HG03060 (cell line): ENCODE measurements at regions not wholly inside any gene's neighbourhood (a gene's known extent, or its start where the extent isn't known, plus 50 kb on each side); places are given as distances from the start of the nearest gene placed in this dataset.
"Not testable (repeated sequence)": the region's sequence is repeated elsewhere in the genome, so short reads cannot be mapped to it uniquely, and the experiment has no call there.

Source experiments
- ATAC-seq: cut with Tn5 transposase; IDR thresholded peaks from one replicate; pipeline ENCODE4 v1.9.1; 2021; ENCODE audit warnings: low read depth, moderate number of reproducible peaks; ENCODE audit not compliant: unreplicated experiment

GRCh38 chr11:112310848-112311247 lies 50.2 kb upstream of the PLET1 start:
- ATAC-seq: no peak

DNA sequence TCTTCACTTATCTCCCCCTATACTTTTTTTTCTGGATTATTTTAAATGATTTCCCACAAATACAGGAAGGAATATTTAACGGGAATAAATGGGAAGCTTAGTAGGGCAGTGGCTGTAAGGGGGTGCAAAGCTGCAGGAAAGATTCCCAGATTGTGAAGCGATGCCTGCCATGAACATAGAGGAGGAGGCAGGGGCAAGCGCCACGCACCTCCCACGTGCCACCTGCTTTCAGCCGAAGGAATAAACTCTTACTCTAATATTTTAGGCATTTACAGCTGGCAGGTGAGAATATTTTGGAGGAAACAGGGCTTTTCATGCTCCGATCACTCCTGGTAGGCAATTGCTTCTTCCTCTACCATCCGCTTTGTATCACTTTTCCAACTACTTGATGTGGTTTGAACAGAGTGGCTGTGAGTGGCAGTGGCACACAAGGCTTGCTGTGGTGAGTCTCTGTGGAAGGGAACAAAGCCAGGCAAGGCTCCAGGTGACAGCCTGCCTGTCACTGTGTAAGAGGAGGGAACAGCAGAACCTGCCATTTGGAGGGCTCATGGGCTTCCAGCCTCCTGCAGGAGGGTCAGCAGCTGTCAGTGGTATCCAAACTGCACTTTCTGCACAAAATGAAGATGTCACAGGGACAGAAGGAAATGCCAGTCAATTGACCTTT lies 54.5 kb upstream of the PLET1 start:
- ATAC-seq: no peak

DNA sequence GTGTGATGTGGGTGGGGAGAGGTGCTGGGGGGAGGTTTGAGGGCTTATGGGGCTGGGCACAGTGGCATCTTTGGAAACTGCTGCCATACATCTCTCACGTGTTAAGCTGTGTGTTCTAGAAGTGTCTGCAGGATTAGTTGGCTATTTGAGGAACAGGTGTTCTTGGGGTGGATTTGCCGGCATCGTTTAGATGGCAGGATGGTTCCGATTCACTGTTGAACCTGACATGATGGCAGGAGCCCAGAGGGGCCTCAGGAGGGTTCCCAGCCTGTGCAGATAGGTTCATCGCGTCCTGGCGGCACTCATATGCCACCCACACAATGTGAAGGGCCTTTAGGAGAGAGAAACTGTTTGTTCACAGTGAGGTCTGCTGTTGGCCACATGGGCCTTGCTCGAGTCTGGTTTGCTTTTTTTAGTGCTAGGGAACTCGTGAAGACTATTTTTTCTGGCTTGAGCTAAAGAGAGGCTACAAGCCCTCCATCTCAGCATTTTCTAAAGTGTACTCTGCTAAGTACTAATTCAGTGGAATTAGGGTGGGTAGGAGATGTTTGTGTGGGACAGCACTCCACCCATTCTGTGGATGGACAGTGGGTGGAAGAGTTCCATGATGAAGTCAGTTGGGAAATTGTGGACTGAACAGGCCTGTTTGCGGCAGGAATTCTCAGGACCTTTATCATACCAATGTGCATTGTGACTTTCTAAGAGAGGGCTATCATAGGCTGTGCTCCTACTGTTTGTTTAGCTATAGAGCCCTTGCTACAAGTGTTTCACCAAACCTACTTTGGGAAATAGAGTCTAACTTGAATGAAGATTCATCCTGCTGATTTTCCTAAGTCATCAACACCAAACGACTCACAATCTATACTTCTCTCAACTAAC lies 55.4 kb upstream of the PLET1 start:
- no peak for ATAC-seq

- ATAC-seq: no peak
Observed at GRCh38 chr11:112316971-112317370, 56.3 kb upstream of the PLET1 start.

GRCh38 chr11:112318184-112318591 lies 57.5 kb upstream of the PLET1 start:
- no peak for ATAC-seq

GRCh38 chr11:112318661-112319060 lies 58.0 kb upstream of the PLET1 start:
- ATAC-seq: no peak

DNA sequence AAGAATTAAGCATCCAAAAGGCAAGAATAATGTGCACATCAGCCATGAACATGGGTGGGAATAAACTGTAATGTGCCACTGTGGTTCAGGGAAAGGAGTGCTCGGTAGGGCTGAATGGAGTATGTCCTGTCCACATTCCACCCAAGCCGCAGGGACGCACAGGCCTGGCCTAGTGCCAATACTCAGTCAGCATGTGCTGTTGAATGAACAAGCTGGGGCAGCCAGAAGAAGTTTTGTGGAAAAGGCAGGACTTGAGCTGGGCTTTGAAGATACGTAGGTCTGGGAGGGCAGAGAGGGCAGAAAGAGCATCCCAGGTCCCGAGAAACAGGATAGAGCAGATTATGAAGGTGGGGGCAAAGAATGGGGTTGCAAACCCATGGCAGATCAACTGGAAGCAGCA lies 60.0 kb upstream of the PLET1 start:
- ATAC-seq: no peak

- no peak for ATAC-seq
Observed at GRCh38 chr11:112321501-112322172, 61.0 kb upstream of the PLET1 start.

DNA sequence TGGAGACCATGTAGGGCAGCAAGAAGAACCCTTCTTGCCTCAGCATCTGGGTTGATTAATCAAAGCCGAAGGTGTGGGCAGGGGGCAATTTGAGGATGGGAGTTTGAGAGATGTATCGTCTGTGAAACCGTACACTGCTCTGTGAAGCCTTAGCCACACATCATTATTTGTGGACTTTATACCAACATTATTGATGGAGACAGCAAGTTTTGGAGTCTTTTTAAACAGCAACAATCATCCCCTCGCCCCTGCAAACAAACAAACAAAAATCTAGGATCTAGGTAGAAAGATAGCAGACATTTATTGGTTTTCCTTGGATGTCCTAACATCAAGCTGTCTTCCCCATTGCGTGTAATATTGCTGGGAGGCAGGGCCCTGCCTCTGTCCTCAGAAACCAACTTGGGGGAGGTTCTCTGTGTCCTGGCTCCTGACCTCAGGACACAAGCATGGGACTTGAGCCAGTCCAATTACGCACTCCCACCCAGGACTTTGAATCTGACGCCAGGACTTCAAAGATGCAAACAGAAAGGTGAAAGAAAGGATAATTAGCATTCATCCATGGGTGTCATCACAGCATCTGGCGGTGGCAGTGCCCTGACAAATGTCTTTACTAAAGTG lies 61.6 kb upstream of the PLET1 start:
- no peak for ATAC-seq

- no peak for ATAC-seq
Observed at GRCh38 chr11:112334381-112334780, 73.7 kb upstream of the PLET1 start.

- ATAC-seq: no peak
Observed at GRCh38 chr11:112336356-112336886, 75.8 kb upstream of the PLET1 start.

- ATAC-seq: no peak
Observed at GRCh38 chr11:112339566-112339965, 78.9 kb upstream of the PLET1 start.

GRCh38 chr11:112343368-112344039 lies 82.8 kb upstream of the PLET1 start:
- no peak for ATAC-seq

DNA sequence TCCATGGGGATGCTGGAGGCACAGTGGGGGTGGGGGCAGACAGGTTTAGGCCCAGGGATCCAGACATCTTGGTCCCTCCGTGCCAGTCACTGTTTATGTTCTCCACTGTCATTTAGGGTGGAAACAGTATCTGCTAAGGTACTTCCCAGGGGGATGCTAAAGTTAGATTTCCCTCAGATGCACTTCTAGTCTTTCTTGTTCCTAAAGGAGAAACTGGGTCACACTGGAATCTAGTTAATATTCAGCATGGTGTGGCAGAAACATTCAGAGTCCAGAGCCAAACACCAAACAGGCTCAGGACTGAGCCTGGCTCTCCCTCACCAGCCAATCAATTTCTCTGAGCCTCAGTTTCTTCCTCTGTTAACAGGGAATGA lies 83.4 kb upstream of the PLET1 start:
- ATAC-seq: no peak

- ATAC-seq: no peak
Observed at GRCh38 chr11:112345166-112345565, 84.5 kb upstream of the PLET1 start.

DNA sequence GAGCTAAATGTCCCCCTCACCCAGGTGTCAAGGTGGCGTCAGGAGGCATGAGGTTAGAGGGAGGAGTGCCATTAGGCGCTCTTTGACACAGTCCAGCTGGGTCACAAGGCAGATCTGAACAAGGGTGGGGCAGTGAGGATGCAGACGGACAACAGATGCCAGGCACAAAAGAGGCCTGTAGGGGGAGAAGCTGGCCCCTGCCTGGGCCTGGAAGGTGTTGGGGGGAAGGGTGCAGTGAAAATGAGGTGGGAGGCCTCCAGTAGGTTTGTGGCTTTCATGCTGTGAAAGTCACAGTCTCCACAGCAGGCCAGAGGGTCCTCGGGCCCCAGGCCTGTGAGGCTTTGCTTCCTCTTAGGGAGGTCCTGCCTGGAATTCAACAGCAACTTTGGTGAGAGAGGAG lies 85.0 kb upstream of the PLET1 start:
- ATAC-seq: no peak

- no peak for ATAC-seq
Observed at GRCh38 chr11:112346586-112346985, 85.9 kb upstream of the PLET1 start.

GRCh38 chr11:112348480-112349029 lies 87.9 kb upstream of the PLET1 start:
- no peak for ATAC-seq

DNA sequence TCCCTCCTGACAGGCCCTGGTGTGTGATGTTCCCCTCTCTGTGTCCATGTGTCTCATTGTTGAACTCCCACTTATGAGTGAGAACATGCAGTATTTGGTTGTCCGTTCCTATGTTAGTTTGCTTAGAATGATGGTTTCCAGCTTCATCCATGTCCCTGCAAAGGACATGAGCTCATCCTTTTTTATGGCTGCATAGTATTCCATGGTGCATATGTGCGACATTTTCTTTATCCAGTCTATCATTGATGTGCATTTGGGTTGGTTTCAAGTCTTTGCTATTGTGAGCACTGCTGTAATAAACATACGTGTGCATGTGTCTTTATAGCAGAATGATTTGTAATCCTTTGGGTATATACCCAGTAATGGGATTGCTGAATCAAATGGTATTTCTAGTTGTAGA lies 90.8 kb upstream of the PLET1 start:
- not testable (repeated sequence) for ATAC-seq

GRCh38 chr11:112352907-112353306 lies 92.2 kb upstream of the PLET1 start:
- no peak for ATAC-seq
